ENCODE measurements at regions not wholly inside any gene's neighbourhood (a gene's known extent, or its start where the extent isn't known, plus 50 kb on each side); places are given as distances from the start of the nearest gene placed in this dataset.

- DNase-seq (ENCODE audit: low spot score), result no peak
Measured at GRCh38 chr15:73001840-73002239, 50.4 kb upstream of the NEO1 start.

- DNase-seq (ENCODE audit: low spot score), result no peak
Measured at GRCh38 chr15:73000293-73000692, 52.0 kb upstream of the NEO1 start.

GRCh38 chr15:72999586-72999985, 52.7 kb upstream of the NEO1 start:
- no peak for DNase-seq (ENCODE audit: low spot score)

GRCh38 chr15:72998681-72999466, 53.4 kb upstream of the NEO1 start:
- DNase-seq (ENCODE audit: low spot score), result no peak

- no peak for DNase-seq (ENCODE audit: low spot score)
Measured at GRCh38 chr15:72998226-72998625, 54.0 kb upstream of the NEO1 start.

GRCh38 chr15:72995849-72996248, 56.4 kb upstream of the NEO1 start:
- DNase-seq (ENCODE audit: low spot score), result no peak

DNA sequence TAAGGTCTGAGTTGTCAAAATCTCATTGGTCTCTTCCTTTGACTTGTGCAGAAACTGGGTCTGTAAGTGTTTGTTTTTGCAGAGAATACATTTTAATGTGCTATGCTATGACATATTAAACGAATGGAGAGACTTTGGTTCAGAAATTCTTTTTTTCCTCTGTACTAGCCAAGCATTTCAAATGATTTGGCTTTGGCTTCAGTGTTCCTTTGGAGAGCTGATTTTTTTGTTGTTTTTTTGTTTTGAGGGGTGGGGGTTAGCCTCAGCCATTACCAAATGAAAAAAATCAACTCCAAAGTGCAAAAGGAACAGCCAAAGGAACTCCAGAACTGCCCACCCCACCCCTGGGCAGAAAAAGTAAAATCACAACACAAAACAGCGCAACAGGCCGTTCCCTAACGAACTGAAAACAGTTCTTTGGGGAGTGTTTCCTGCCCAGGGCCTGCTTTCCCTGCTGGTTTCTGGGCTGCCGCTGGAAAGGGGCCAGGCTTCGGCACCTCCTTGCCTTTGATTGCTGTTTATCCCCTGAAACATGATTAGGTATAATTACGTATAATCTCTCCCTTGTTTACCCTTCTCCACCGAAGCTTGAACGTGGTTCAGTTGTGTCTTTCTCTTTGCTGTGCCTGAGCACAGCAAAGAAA, 57.6 kb upstream of the NEO1 start:
- no peak for DNase-seq (ENCODE audit: low spot score)

- DNase-seq (ENCODE audit: low spot score), result no peak
Measured at GRCh38 chr15:72992841-72993252, 59.4 kb upstream of the NEO1 start.

DNA sequence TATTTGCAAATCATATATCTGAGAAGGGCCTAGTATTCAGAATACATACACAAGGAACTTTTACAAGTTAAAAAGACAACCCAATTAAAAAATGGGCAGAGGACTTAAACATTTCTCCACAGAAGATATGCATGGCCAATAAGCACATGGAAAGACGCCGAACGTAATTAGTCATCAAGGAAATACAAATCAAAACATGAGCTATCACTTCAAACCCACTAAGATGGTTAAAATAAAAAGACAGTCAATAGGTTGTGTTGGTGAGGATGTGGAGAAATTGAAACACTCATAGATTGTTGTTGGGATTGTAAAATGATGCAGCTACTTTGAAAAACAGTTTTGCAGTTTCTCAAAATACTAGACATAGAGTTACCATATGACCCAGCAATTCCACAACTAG, 61.2 kb upstream of the NEO1 start:
- no peak for DNase-seq (ENCODE audit: low spot score)

- DNase-seq (ENCODE audit: low spot score), result no peak
Measured at GRCh38 chr15:72983801-72984545, 68.3 kb upstream of the NEO1 start.

DNA sequence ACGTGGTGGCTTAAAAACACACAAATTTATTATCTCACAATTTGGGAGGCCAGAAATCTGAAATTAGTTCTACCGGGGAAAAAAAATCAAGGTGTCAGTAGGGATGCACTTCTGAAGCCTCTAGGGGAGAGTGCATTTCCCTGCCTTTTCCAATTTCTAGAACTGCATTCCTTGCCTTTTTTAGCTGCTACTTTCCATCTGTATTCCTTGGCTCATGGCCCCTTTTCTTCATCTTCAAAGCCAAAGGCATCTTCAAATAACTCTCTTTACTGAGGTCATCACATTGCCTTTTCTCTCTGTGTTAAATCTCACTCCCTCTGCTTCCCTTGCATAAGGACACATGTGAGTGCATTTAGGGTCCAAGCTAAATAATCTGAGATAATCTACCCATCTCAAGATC, 69.5 kb upstream of the NEO1 start:
- DNase-seq (ENCODE audit: low spot score), result no peak

DNA sequence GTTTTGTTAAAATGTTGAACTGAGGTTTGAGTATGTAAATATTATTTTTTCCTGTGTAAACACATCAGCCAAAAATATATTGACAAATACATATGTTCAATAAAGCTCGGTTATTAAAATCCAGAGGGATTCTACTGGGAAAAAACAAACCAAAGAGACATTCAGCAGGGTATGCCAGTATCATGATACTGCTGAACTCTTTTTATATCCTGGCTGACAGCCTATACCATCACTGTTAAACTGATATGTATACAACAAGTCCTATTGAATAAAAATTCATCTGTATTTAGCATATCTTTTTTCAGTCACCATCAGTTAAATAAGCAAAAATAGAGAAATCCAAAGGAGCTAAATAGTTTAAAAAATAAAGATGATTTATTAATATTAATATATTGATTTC, 71.6 kb upstream of the NEO1 start:
- no peak for DNase-seq (ENCODE audit: low spot score)

- no peak for DNase-seq (ENCODE audit: low spot score)
Measured at GRCh38 chr15:72979791-72980190, 72.5 kb upstream of the NEO1 start.

GRCh38 chr15:72979308-72979707, 73.0 kb upstream of the NEO1 start:
- no peak for DNase-seq (ENCODE audit: low spot score)

- DNase-seq (ENCODE audit: low spot score), result no peak
Measured at GRCh38 chr15:72978223-72978622, 74.0 kb upstream of the NEO1 start.

DNA sequence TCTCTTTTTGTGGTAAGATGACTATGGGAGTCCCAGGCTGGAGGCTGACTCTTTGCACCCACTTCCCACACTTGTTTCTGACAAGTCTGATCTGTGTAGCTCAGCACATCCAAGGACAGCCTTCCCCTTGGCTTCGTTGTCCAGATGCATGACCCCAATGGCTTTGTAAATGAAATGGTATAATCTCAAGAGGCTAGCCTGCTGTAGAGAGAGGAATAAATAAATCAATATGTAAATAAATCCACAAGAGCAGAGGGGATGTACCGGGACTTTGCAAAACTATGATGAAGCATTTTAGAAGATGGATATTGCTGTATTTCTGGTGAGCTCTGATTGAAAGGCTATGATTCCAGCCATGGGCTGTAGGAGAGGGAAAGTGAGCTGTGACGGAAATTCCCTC, 79.9 kb upstream of the NEO1 start:
- DNase-seq (ENCODE audit: low spot score), result no peak

DNA sequence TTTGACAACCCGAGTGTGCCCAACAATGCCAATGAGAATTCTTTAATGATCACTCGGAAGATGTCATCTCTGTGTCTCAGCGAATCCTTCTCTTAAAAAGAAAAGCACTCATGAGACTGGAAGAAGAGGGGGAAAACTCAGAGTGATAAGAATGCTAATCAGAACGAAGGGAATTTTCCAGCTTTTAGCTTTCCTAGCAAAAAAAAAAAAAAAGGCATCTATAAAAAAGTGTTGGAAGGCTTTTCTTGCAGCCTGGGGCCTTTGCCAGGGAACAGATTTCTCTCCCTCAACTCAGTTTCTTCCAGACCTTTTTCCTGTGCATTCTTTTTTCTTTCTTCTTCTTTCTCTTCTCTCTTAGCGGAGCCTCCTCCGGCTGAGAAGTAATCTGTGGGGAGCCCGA, 80.5 kb upstream of the NEO1 start:
- DNase-seq (ENCODE audit: low spot score), result no peak

GRCh38 chr15:72970933-72971760, 81.1 kb upstream of the NEO1 start:
- no peak for DNase-seq (ENCODE audit: low spot score)

GRCh38 chr15:72968531-72968922, 83.7 kb upstream of the NEO1 start:
- no peak for DNase-seq (ENCODE audit: low spot score)

GRCh38 chr15:72967811-72968530, 84.3 kb upstream of the NEO1 start:
- no peak for DNase-seq (ENCODE audit: low spot score)

GRCh38 chr15:72967397-72967796, 84.9 kb upstream of the NEO1 start:
- DNase-seq (ENCODE audit: low spot score), result no peak

- no peak for DNase-seq (ENCODE audit: low spot score)
Measured at GRCh38 chr15:72966641-72967040, 85.6 kb upstream of the NEO1 start.

Data from iPS-NIHi11 (cell line).